ENCODE measurements at regions not wholly inside any gene's neighbourhood (a gene's known extent, or its start where the extent isn't known, plus 50 kb on each side); places are given as distances from the start of the nearest gene placed in this dataset.

DNA sequence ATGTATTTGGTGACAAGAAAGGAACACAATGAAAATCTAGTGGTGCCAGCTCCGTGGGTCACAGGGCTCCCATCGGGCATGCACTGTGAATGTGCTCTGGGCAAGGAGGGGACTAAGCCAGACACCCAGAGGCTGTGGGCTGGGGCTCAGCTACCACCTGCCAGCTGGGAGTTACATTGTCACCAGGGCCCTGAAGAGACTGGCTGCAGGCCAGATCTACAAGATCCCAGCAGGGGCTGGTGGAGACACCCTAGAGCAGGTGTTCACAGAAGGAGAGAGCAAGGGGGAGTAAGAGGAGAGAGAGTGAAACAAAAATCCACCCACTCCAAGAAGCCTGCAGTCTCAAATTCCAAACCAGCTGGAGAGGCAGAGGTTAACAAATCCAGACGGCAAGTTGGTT is 116.6 kb upstream of the ADCY1 start:
- no peak overlapping the region for H3K4me3 ChIP-seq
- WGBS, 2 donors: 36 to 46% methylated on average over 3 of the region's 3 CpGs
- ATAC-seq (no peak), DNase-seq (no peak), FAIRE-seq (no peak)
- H3K9me3 ChIP-seq: no peaks in the 10 kb centered on the region
- no peaks in the 10 kb centered on the region for H3K4me1 ChIP-seq
- H3K27me3 ChIP-seq: no peaks in the 10 kb centered on the region
- H3K36me3 ChIP-seq: no peaks in the 10 kb centered on the region
- TF ChIP-seq, protein P1, sequence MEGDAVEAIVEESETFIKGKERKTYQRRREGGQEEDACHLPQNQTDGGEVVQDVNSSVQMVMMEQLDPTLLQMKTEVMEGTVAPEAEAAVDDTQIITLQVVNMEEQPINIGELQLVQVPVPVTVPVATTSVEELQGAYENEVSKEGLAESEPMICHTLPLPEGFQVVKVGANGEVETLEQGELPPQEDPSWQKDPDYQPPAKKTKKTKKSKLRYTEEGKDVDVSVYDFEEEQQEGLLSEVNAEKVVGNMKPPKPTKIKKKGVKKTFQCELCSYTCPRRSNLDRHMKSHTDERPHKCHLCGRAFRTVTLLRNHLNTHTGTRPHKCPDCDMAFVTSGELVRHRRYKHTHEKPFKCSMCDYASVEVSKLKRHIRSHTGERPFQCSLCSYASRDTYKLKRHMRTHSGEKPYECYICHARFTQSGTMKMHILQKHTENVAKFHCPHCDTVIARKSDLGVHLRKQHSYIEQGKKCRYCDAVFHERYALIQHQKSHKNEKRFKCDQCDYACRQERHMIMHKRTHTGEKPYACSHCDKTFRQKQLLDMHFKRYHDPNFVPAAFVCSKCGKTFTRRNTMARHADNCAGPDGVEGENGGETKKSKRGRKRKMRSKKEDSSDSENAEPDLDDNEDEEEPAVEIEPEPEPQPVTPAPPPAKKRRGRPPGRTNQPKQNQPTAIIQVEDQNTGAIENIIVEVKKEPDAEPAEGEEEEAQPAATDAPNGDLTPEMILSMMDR (IDR thresholded peaks at IDR 0.05): no peak
- H3K27ac ChIP-seq: no peak overlapping the region
- intact Hi-C loops (cut with DNase I): no loop called here

DNA sequence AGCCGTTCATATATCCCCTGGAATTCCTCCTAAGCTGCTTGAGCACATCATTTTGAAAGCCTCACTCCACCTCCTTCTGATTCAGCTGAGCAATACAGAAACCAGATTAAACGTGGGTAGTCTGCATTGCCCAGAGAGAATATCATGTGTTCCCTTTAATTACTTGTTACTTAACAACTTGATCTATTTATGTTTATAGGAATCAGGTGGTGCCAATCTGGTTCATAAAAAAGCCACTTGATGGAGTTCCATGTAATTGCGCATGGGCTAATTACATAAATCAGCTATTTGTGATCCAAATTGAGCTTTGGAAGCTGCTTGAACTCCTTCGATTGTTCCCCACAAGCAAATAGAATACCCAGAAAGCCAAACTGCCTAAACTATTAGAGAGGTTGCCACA is 114.7 kb upstream of the ADCY1 start:
- TF ChIP-seq, protein P1 (IDR thresholded peaks at IDR 0.05): no peak
- Histone ChIP-seq H3K27me3 (no peaks in the 10 kb centered on the region), H3K9me3 (no peaks in the 10 kb centered on the region), H3K4me3 (no peak overlapping the region), H3K36me3 (no peaks in the 10 kb centered on the region), H3K27ac (no peak overlapping the region), H3K4me1 (no peaks in the 10 kb centered on the region)
- ATAC-seq: no peak
- no peak for DNase-seq
- 45 to 51% methylated on average over 4 of the region's 4 CpGs for WGBS, 2 donors
- no peak for FAIRE-seq
- intact Hi-C loops (cut with DNase I): no loop called here

DNA sequence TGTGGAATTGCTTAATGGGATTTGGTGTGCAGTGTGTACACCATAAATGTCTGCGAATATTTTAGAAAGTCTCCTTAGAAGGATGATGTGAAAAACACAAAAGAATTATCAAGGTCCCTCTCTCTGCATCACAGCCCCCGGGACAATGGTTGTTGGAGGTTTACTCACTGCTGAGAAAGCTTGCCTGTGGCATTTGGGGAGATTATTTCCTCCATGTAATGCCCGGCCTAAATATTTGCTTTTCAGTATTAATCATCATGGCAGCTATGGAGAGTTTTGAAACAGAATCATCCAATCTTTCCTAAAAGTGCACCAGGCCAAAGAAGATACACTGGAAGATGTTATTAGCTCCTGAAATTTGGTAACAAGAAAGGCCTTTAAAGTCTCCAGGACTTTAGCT is 113.8 kb upstream of the ADCY1 start:
- H3K36me3 ChIP-seq: no peaks in the 10 kb centered on the region
- no peak for ATAC-seq
- 43 to 47% methylated on average over 3 of the region's 3 CpGs for WGBS, 2 donors
- H3K27me3 ChIP-seq: no peaks in the 10 kb centered on the region
- no peak for FAIRE-seq
- DNase-seq: no peak
- H3K27ac ChIP-seq: no peak overlapping the region
- TF ChIP-seq, protein P1 (IDR thresholded peaks at IDR 0.05): no peak
- intact Hi-C loops (cut with DNase I): no loop called here
- no peaks in the 10 kb centered on the region for H3K9me3 ChIP-seq
- no peaks in the 10 kb centered on the region for H3K4me1 ChIP-seq
- H3K4me3 ChIP-seq: no peak overlapping the region

DNA sequence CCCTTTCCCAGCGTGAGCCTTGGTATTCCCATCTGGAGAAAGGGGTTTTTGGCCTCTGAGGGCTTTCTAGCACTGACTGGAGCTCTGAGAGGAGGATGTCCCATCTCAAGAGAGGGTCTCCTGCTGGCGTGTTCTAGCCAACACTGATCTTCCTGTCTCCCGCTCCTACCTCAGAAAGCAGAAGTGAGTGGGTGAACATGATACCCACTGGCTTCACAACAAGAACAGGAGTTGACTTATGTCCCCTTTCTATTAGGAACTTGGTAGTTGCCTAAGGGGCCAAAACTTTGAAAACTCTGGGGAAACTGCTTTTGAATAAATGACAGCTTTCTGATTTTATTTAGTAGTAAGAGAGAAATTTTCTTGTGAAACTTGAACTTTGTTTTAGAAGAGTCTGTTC is 113.1 kb upstream of the ADCY1 start:
- intact Hi-C loops (cut with DNase I): no loop called here
- no peaks in the 10 kb centered on the region for H3K9me3 ChIP-seq
- H3K4me1 ChIP-seq: no peaks in the 10 kb centered on the region
- DNase-seq (no peak), ATAC-seq (no peak), FAIRE-seq (no peak)
- no peaks in the 10 kb centered on the region for H3K27me3 ChIP-seq
- WGBS, 2 donors: 64 to 82% methylated on average over 3 of the region's 3 CpGs
- TF ChIP-seq, protein P1 (IDR thresholded peaks at IDR 0.05): no peak
- no peak overlapping the region for H3K27ac ChIP-seq
- no peak overlapping the region for H3K4me3 ChIP-seq
- no peaks in the 10 kb centered on the region for H3K36me3 ChIP-seq

DNA sequence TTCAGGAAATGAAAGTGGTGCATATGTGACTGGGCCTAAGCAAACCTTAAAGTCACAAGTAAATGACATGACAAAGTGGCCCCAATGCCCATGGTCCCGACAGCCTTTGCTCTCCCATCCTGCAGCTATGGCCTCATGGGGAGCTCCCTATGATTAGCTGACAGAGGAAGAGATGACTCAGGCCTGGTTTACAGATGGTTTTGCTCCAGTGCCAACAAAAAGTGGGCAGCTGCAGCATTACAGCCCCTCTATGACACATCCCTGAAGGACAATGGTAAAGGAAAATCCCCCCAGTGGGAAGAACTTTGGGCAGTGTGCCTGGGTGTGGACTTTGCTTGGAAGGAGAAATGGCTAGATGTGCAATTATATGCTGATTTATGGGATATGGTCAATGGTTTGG is 105.1 kb upstream of the ADCY1 start:
- Histone ChIP-seq H3K9me3 (no peaks in the 10 kb centered on the region), H3K36me3 (no peaks in the 10 kb centered on the region), H3K27me3 (no peaks in the 10 kb centered on the region), H3K27ac (no peak overlapping the region), H3K4me1 (no peaks in the 10 kb centered on the region), H3K4me3 (no peak overlapping the region)
- intact Hi-C loops (cut with DNase I): no loop called here
- DNase-seq (no peak), FAIRE-seq (no peak), ATAC-seq (no peak)
- TF ChIP-seq, protein P1 (IDR thresholded peaks at IDR 0.05): no peak
- WGBS, 2 donors: 56 to 74% methylated on average over 1 of the region's 1 CpG
